NCI-H1105 (cell line): ENCODE measurements at regions not wholly inside any gene's neighbourhood (a gene's known extent, or its start where the extent isn't known, plus 50 kb on each side); places are given as distances from the start of the nearest gene placed in this dataset.
"Not testable (repeated sequence)": the region's sequence is repeated elsewhere in the genome, so short reads cannot be mapped to it uniquely, and the experiment has no call there.

Experiments used
- DNase-seq: peaks from one replicate; lab custom pipeline; 2025; lab: John Stamatoyannopoulos, UW

DNA sequence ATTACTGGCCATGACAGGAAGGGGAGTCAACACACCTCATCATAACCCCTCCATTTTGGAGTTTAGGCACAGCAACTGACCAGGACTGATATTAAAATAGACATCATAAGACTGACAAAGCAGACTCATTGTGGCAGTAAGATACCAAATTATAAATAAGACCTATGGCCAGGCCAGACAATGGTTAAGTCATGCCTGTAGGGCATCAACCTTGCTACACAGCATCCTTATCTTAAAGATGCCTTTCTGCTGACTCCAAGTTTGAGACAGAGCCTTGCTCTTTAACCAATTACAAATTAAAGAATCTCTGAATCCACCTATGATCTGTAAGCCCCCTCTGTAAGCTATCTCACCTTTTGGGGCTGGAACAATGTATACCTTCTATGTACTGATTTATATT is 65.5 kb downstream of the VCX2 start:
- DNase-seq: no peak

DNA sequence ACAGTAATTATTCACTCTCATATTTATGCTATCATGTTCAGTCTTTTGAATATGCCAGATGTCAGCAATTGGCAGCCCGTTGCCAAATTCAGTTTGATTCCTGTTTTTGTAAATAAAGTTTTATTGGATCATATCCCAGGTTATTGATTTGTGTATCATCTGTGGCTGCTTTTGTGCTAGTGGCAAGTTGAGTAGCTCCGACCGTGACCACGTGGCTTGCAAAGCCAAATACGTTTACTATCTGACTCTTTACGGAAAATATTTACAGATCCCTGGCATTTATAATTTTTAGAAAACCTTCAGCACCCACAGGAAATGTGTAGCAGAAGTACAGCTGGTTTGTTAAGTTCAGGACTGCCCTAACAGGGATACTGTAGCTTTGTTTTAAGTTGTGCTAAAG is 67.4 kb downstream of the VCX2 start:
- DNase-seq: no peak

DNA sequence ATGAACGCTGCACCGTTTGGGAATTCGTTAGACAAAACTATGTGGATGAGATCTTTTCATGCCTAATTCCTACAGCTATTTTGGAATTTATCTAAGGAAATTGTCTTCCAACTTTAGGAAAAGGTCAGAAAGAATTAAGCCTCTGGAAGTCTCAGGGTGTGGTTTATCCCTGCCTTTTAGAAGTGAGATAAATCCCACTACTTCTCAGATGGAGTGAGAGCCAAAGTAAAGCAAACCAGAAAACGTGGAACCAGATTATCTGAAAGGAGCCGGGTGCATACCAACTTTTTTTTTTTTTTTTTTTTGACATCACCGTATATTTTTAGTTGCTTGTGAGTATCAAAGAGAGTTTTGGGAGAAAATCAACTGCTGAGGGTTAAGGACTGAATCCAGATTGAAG is 79.6 kb downstream of the VCX2 start:
- DNase-seq: no peak

DNA sequence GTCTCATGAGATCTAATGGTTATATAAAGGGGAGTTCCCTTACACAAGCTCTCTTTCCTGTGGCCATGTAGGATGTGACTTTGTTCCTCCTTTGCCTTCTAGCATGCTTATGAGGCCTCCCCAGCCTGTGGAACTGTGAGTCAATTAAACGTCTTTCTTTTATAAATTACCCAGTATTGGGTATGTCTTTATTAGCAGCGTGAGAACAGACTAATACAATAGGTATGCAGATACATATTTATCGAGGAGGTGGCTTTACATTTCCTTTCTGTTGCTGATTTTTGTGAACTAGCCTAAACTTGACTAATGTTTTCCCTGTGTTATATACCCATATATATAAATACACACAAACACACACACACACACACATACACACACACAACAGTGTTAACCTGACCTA is 80.2 kb downstream of the VCX2 start:
- no peak for DNase-seq

DNA sequence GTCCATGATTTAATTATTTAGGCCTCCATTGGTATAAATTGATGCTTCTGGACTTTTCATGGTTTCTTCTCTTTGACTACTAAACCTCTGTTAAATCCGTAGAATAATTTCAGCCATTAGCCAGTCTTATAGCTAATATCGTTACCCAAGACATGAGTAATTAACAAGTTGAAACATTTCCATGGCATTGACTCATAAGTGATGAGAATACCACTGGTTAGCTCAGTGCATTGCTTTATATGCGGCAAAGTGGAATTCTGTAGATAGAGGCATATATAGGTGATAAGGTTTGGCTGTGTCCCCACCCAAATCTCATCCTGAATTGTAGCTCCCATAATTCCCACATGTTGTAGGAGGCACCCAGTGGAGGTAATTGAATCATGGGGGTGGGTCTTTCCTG is 80.6 kb downstream of the VCX2 start:
- DNase-seq: no peak

DNA sequence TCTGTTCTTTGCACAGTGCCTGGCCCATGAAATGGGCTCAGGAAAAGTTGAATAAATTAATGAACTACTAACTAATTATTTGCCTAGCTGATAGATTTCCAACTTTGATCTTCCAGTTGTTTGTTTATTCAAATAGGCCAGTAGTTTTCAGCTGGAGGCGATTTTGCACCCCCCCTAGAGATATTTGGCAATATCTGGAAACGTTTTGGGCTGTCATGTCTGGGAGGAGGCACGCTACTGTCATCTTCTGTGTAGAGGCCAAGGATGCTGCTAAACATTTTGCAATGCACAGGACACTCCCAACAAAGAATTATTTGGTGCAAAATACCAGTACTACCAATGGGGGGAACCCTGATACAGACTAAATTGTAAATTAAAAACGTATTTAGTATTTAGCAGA is 81.9 kb downstream of the VCX2 start:
- no peak for DNase-seq

DNA sequence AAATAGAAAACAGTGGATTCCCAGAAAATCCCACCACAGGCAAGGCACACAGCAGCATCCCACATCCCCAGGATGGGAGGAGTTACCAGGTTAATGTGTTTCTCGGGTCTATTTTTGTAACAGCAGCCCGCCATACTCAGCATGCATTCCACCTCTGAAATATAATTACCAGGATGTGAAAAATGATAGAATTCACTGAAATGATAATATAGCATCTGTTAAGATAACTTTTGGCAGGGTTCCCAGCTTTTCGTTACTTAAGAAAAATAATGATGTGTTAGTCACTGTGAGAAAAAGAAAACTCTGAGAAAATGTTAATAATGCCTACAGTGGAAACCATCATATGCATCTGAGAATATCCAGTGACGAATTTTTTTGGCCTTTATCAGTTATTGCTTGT is 87.1 kb downstream of the VCX2 start:
- DNase-seq: no peak

DNA sequence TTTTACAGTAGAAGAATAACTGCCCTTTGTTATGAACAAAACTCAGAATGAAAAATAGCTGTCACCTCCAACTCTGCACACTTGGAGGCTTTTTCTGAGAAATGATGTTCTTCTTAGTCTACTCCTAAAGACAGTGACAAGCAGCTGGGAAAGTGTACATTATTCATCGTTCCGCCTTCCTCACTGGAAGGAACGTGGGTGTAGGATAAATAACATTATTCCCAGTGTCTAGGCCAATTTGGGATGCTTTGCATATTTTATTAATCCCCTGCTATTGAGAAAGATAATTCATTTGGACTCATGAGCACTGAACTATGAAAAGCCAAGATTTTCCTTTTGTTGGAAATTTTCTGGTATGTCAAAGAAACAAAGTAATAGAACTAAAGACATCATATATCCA is 87.8 kb downstream of the VCX2 start:
- DNase-seq: no peak

DNA sequence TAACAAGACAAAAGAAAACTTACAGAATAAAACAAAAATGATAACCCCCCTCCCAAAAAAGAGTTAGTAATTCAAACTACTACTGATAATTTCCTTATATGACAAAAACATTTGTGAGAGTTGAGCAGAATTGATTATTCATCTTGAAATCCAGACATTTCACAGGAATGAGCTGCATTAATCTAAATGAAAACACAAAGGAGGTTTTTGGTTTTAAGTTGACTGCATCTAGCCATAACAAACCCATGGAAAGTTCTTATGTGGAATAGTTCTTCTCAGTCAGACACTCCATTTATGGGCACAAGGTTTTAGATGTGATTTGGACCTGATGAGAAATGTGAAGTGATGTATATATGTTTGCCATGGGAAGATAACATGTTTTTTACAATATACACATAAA is 95.4 kb downstream of the VCX2 start:
- DNase-seq: no peak

DNA sequence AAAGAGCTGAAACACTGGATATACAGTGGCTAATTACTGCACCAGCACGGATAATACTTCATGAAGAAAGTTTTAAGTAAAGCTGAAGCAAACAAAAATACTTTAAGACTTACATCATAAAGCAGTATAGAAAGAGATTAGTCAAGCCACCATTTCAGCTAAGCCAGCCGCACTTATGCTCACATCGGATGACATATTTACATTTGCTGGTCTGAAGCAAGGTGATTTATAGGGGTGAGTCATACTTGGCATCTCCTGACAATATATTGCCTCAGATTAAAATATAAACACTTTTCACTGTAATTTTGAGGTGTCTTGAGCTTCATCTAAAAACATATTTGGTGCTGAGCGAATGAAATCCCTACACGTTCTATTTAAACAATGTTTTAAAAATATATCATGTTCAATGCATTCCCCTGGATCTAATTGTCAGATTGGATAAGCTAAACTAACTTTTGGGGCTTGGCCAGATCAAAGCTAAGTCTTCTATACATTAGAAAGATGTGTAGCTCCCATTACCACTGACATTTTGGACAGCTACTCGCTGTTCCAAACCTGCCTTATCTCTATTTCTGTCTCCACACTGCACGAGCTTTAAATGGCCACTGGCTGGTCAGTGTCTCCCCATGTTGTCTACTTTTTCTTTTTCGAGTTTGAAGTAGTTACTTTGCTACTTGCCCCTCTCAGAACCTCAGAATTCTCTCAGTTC is 103.2 kb downstream of the VCX2 start:
- DNase-seq: no peak

DNA sequence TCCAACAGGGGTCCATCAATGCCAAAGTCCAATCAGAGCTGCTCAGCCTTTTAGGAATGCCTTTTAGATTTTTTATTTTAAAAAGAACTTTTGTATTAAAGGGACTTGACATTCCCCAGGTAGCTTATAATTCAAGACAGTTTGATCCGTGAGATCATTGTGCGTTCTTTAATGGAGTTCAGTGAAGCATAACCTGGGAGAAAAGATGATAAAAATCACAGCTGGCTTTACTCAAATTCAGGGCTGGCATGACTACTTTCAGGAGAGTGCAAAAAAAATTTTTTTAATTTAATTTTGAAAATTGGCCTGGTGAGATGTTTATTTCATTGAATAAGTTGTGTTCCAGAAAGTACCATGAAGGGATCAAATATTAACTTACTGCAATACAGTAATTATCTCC is 118.2 kb downstream of the VCX2 start:
- no peak for DNase-seq

DNA sequence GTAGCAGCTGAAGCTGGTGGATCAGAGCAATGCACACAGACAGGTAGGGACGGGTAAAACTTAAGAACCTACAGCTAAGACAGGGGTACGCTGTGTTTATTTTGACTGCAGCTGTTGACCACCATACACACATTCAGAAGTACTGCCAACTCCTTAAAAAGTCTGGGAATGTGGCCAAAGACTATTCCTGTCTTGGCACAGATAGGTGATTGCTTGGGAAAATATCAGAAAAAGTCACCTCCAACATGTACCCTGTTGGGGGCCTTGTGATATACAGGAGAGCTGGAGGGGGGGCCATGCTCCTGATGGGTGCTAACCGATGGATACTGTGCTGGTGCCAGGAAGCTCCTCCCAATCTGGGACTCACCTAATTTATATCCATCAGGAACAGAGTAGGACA is 121.2 kb downstream of the VCX2 start:
- peak; percentile 23 for DNase-seq

DNA sequence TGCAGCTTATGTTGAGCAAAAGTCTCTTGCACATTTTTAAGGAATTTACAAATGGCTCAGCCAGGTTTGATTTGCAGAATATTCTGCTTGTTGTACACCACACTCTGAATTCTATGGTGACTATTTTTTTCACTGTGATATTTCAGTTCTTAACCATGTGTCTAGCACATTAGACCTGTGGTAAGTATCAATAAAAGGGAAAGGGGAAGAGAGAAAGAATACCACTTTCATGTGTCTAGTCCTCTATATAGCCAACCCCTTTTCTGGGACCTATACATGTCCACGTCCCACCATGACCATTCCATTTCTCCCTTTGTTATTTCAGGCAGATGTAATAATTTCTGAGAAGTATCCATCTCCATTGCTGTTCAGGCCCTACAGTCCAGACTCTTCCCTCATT is 121.3 kb upstream of the PNPLA4 start:
- DNase-seq: no peak

DNA sequence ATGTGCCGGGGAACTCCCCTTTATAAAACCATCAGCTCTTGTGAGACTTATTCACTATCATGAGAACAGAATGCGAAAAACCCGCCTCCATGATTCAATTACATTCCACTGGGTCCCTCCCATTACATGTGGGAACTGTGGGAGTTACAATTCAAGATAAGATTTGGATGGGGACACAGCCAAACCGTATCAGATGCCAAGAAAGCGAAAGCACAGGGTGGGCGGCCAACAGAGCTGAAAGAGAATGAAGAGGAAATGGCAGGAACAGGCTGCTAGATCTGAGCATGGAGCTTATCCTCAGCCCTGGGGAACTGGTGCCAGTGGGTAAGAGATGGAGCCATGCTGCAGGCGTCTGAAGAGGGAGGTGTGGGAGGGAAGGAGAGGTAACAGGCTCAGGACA is 117.7 kb upstream of the PNPLA4 start:
- no peak for DNase-seq

DNA sequence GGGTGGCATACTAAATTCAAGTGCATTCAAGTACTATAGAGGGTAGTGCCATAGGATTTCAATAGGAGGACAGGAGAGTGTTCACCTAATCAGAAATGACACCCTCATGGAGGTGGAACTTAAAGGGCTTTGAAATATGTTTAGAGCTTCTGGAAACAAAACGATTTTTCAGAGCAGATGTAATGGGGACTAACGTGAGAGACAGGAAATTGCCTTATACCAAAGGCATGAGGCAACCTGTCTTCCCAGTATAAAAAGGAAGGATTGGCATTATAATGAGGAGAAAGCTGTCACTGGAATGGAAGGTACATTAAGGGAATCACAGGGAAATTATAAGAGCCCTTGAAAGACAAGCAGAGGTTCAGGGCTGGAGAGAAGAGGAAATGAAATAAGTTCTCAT is 116.3 kb upstream of the PNPLA4 start:
- DNase-seq: no peak

DNA sequence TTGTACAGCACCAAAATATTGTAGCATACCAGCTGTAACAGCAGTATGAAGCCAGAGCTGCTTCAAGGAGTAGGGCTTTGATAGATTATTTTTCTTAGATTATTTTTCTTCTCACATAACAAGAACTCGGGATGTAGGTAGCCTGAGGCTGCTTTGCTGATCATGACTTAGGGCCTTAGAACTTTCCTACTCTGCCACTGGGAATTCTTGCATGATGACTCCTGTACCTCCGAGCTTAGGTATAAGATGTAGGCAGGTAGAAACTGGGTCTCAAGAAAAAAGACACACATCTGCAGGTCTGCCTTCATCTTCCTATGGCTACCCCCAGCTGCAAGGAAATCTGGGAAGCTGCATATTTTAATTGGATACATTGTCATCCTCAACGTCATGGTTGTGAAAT is 115.9 kb upstream of the PNPLA4 start:
- DNase-seq: no peak

DNA sequence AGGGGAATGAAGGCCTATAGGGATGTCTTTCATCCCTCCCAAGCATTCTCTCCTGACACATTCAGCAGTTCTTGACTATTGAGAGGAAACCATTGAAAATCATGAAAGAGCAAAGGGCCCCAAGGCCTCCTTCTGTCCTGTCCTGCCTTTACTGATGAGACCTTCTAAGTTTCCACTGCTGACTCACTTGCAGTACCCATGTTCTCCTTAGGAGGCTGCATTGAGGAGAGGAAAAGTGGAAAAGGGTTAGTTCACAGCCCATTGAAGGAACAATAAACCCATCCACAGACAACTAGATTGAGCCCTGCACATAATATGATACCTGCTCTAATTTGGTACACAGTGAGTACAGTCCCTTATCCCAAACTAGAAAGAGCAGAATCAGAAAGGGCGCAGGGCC is 115.1 kb upstream of the PNPLA4 start:
- no peak for DNase-seq

DNA sequence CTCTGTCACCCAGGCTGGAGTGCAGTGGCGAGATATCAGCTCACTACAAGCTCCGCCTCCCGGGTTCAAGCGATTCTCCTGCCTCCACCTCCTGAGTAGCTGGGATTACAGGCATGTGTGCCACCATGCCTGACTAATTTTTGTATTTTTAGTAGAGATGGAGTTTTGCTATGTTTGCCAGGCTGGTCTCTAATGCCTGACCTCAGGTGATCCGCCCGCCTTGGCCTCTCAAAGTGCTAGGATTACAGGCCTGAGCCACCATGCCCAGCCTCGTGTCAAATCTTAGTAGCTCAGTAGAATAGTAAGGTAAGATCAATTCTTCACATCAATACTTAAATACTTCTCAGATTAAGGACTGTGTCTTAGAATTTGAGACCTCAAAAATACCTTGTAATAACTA is 112.5 kb upstream of the PNPLA4 start:
- not testable (repeated sequence) for DNase-seq

DNA sequence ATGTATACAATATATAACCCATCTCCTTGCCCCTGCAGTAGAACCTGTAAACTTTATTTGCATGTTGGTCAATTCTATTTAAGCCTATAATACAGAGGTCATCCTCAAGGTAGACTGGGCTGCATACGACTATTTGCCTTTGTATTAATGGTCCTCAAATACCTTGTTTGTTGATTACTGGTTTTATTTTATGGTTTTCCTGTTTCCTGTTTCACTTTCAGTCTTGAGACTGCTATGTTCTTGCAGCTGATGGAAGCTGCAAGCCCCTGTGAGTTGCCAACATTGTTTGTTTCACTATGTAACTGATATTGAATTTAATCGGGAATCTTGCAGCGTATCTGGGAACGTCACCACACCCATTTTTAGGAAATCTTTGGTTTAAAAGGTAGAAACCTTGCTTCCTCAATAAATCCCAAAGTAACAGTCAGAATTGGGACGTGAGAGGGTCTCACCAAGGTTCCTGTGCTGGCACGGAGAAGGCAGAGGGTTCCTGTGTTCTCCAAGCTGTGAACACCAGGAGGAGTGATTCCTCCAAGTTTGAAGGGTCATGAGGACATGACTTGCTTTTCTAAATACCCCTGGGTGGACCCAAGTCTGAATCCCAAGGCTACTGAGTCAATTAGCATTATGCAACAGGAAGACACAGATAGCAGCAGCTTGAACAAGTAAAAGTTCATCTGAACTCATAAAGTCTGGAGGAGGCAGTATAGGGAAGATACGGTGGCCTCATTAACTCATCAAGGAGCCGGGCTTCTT is 110.6 kb upstream of the PNPLA4 start:
- DNase-seq: no peak

DNA sequence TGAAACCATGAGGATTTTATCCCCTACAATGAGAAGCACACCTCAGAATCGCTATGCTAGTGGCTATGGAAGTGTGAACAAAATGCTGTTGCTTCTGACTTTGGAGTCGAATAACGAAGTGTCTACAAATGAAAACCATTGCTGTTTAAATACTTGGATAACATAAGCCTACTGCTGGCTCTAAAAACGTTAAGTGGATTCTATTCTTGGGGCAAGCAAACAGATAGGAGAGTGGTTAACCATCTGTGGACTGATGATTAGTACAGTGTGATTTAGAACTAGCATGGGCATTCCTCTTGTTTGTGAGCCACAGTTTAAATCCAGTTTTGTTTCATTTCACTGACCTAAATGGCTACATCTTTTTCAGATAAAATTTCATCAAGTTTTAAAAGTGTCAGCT is 109.7 kb upstream of the PNPLA4 start:
- DNase-seq: peak; percentile 11

DNA sequence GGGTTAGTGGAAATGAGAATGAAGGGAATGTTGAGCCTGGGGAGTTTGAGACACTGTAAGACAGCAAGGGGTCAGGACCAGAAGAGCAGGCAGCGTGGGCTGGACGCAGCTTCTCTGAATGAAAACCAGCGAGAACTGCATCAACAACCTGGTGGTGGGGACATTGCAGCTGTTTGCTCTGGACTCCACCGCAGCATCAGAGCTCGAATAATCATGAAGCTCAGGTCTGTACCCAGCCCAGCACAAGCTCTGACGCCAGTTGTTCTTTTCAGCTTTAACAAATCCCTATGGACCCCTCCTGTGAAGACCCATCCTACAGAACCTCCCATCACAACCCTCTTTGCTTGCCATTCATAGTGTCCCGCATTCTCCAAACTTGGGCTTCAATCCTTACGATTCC is 106.8 kb upstream of the PNPLA4 start:
- no peak for DNase-seq

DNA sequence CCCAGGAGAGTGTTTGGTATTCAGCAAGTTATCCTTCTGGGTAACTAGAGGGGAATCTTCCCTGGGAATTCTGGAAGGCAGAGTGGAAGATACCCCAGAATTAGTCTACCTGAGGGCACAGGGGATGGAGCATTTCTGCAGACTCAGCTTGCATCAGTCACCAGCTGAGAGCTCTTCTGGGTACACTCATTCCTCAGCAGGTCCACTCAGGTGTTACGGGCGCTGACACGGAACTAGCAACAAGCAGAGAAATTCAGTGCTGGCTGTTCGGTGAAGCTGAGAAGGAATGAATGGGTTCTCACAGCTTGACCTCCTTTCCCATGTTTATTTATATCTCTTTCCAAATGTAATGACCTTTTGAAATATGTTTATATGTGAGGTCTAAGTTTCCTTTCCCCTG is 106.0 kb upstream of the PNPLA4 start:
- DNase-seq: no peak

DNA sequence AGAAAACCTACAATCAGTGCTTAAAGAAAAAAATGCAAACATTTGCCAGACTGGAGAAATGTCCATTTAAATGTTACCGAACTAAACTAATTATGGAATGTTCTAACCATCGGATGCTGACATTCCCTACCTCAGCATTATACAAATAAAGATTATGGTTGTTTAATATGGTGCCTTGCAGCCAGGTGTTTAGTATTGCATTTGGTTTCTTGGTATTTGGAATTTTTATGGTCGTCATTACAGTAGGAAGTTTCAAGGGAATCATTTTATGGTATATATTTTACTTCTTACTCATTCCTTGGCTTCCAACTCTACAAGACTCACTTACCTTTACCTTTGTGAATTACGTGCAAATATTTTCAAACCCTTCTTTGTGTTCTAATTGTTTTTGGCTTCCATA is 103.1 kb upstream of the PNPLA4 start:
- no peak for DNase-seq

DNA sequence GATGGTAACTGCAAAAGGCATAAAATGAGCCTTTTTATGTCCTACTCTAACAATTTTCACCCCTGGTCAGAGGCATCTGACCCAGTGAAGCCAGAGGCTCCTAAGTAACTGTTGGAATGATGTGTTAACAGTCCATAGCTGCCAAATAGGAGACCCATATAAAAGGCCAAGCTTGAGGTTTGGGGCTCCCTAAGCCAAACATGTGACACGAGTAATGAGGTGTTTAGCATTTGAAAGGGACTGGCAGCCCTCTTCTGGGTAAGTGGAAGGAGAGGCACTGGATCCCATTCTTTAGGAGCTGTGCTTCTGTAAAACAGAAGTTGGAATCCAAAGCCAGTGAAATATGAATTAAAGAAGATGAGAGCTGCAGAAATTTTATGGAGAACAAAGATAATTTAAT is 100.6 kb upstream of the PNPLA4 start:
- DNase-seq: no peak
